ENCODE measurements at regions not wholly inside any gene's neighbourhood (a gene's known extent, or its start where the extent isn't known, plus 50 kb on each side); places are given as distances from the start of the nearest gene placed in this dataset.
A peak's percentile ranks its signal among the peaks of the same experiment; 100 is the strongest.
"Not testable (repeated sequence)": the region's sequence is repeated elsewhere in the genome, so short reads cannot be mapped to it uniquely, and the experiment has no call there.

- DNase-seq (ENCODE audit: low read depth): peak; percentile 2
Observed at GRCh38 chrX:135632353-135632752, 81.1 kb upstream of the CT45A1 start.

DNA sequence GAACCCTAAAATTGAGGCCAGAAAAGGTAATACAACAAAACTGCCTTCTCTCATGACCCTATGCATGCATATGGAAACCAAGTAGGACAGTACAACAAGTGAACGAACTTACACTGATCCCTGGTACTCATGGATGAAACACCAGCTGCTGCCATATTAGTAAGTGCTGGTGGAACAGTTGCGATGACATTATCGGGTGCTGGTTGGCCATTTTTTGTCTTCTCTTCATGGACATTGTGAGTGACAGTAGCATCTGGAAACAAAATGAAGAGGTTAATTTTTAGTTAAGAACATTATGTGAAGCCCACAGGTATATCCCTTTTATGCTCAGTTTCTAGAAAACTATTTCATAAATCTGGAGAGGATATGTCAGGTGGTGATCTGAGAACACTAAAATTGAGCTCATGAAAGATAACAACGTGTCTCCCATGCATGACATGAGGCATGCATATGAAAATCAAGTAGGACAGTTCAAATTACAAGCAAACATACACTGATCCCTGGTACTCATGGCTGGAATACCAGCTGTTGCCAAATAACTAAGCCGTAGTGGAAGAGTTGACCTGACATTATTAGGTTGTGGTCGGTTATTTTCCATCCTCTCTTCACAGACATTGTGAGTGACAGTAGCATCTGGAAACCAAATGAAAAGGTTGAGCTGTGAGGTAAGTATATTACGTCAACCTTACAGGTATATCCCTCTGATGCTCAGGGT lies 74.2 kb upstream of the CT45A1 start:
- DNase-seq (ENCODE audit: low read depth): no peak

- no peak for DNase-seq (ENCODE audit: low read depth)
Observed at GRCh38 chrX:135643916-135644315, 69.5 kb upstream of the CT45A1 start.

DNA sequence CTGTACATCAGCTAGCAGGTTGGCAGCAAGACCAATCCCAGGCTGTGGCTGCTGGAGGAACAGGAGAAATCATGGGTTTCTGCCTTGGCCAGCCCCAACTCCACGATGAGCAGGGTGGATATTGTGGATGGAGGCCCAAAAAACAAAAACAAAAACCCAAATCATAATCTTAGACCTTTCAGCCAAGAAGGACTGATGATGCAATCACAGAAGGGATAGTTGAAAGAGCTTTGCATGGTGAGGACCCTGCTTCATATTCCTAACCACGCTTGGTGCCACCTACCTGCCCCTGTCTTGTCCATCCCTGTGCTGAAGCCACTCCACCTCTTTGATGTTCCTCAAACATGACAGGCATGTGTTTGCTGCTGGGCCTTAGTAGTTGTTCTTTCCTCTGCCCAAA lies 68.8 kb upstream of the CT45A1 start:
- DNase-seq (ENCODE audit: low read depth): no peak

DNA sequence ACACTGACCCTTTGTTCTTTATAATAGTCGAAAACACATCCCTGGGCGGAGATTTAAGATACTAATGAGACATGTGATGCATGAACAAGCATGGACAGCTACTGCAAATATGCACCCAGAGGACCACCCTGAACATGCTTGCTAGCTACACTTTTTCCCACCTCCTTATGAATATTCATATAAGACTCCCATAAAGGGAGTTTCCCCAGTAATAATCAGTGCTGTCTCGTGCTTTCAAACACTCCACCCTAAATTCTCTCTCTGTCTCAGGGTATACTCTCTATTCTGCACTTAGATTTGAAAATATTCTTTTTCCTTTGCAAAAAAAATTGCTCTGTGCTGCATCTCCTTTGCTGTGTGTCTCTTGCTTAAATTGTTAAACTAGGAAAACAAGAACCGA lies 64.4 kb upstream of the CT45A1 start:
- no peak for DNase-seq (ENCODE audit: low read depth)

- DNase-seq (ENCODE audit: low read depth): no peak
Observed at GRCh38 chrX:135649561-135649960, 63.9 kb upstream of the CT45A1 start.

GRCh38 chrX:135651647-135652295 lies 61.7 kb upstream of the CT45A1 start:
- DNase-seq (ENCODE audit: low read depth): no peak

GRCh38 chrX:135652602-135653001 lies 60.8 kb upstream of the CT45A1 start:
- DNase-seq (ENCODE audit: low read depth): no peak

DNA sequence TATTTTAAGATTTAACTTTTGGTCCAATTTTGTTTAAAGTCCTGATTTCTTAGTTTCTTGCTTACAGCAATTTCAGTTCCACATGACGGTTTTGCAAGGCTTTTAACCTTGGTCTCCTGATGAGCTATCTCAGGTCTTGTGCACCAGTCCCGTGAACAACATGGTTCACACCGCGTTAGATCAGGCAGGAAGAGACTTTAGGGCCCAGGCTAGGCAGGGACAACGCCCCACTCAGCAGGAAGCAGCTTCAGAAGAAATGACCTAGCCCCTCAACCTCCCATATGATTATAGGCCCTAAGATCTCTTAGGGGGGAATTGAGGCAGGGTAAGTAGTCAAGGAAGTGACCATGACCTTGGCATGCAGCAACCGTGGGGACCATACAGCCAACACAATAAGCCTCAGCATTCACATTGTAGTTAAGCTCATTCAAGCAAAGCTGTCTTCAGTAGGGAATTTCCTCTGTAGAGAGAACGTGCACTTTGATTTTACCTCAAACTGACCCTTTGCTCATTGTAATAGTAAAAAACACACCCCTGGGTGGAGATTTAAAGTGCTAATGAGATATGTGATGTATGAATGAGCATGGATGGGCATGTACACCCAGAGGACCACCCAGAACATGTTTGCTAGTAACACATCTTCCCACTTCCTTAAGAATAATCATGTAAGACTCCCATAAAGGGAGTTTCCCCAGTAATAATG lies 55.3 kb upstream of the CT45A1 start:
- DNase-seq (ENCODE audit: low read depth): not testable (repeated sequence)
